Loucy (cell line): ENCODE measurements at regions not wholly inside any gene's neighbourhood (a gene's known extent, or its start where the extent isn't known, plus 50 kb on each side); places are given as distances from the start of the nearest gene placed in this dataset.

Source experiments
- H2AFZ ChIP-seq: fragments of 200-600 bp; sonication (generic); 2 replicates; pipeline ENCODE4 v1.6.0; 2016; ENCODE audit warnings: antibody characterized with exemption, mild to moderate bottlenecking, low read length, moderate library complexity
- H3F3A ChIP-seq: fragments of 200-600 bp; 2 replicates; pipeline ENCODE4 v1.6.0; 2016; ENCODE audit warnings: antibody characterized with exemption, low read depth, mild to moderate bottlenecking
- H3K27me3 ChIP-seq: fragments of 200-600 bp; sonication (generic); 2 replicates; pipeline ENCODE4 v1.6.1; 2014; ENCODE audit warnings: low read length, mild to moderate bottlenecking; ENCODE audit not compliant: insufficient read depth, poor library complexity, severe bottlenecking
- H3K36me3 ChIP-seq: fragments of 200-600 bp; sonication (generic); 2 replicates; pipeline ENCODE4 v1.6.1; 2016; ENCODE audit warnings: low read length; ENCODE audit not compliant: insufficient read depth
- H3K4me1 ChIP-seq: fragments of 200-600 bp; sonication (generic); 2 replicates; pipeline ENCODE4 v1.5.1; 2014; ENCODE audit warnings: low read length, mild to moderate bottlenecking; ENCODE audit not compliant: insufficient read depth, poor library complexity, severe bottlenecking
- H3K4me2 ChIP-seq: fragments of 200-600 bp; sonication (generic); 2 replicates; pipeline ENCODE4 v1.6.0; 2014; ENCODE audit warnings: antibody characterized with exemption, low read length, low read depth, mild to moderate bottlenecking; ENCODE audit not compliant: poor library complexity, severe bottlenecking
- H3K4me3 ChIP-seq: fragments of 200-600 bp; sonication (generic); 2 replicates; pipeline ENCODE4 v1.5.1; 2014; ENCODE audit warnings: low read length, mild to moderate bottlenecking, mixed read lengths; ENCODE audit not compliant: poor library complexity, severe bottlenecking
- H3K79me2 ChIP-seq: fragments of 200-600 bp; sonication (generic); 2 replicates; pipeline ENCODE4 v1.6.1; 2014; ENCODE audit warnings: low read length; ENCODE audit not compliant: insufficient read depth
- H3K9ac ChIP-seq: fragments of 200-600 bp; sonication (generic); 2 replicates; pipeline ENCODE4 v1.6.0; 2014; ENCODE audit warnings: mild to moderate bottlenecking, low read depth, low read length, moderate library complexity; ENCODE audit not compliant: poor library complexity, severe bottlenecking
- H3K9me2 ChIP-seq: fragments of 200-600 bp; sonication (generic); replicated peaks from 2 replicates; pipeline ENCODE4 v1.6.1; 2016; ENCODE audit warnings: low read depth, low read length, mixed read lengths
- H3K9me3 ChIP-seq: fragments of 200-600 bp; sonication (generic); 2 replicates; pipeline ENCODE4 v1.6.1; 2014; ENCODE audit warnings: mild to moderate bottlenecking, antibody characterized with exemption, low read length, low read depth; ENCODE audit not compliant: insufficient read depth
- H4K20me1 ChIP-seq: fragments of 200-600 bp; sonication (generic); 2 replicates; pipeline ENCODE4 v1.6.0; 2014; ENCODE audit warnings: antibody characterized with exemption, low read length, mild to moderate bottlenecking; ENCODE audit not compliant: insufficient read depth, poor library complexity, severe bottlenecking
- CTCF ChIP-seq: fragments of 200-600 bp; sonication (generic); conservative IDR thresholded peaks from 2 replicates; pipeline ENCODE4 v1.5.1; 2014; ENCODE audit warnings: mild to moderate bottlenecking, antibody characterized with exemption, low read length
- EZH2phosphoT487 ChIP-seq: fragments of 200-600 bp; IDR thresholded peaks from 2 replicates; pipeline ENCODE4 v1.6.1; 2018; ENCODE audit warnings: antibody characterized with exemption, mild to moderate bottlenecking, moderate library complexity, borderline replicate concordance

GRCh38 chr6:144361016-144361415 is 75.9 kb downstream of the UTRN start:
- H3F3A ChIP-seq = no peaks in the 10 kb centered on the region
- no peak overlapping the region for H3K4me3 ChIP-seq
- no peak overlapping the region for H3K9ac ChIP-seq
- H3K9me3 ChIP-seq = no peaks in the 10 kb centered on the region
- TF ChIP-seq EZH2phosphoT487 (no peak), CTCF (no peak)
- no peaks in the 10 kb centered on the region for H3K36me3 ChIP-seq
- H2AFZ ChIP-seq = no peak overlapping the region
- H3K27me3 ChIP-seq = no peaks in the 10 kb centered on the region
- peaks cover 94% of the 10 kb centered on the region for H3K79me2 ChIP-seq
- H3K4me2 ChIP-seq = peak overlapping the region; percentile 25
- peaks cover 38% of the 10 kb centered on the region for H3K4me1 ChIP-seq
- H4K20me1 ChIP-seq = peaks cover 36% of the 10 kb centered on the region
- no peaks in the 10 kb centered on the region for H3K9me2 ChIP-seq

- no peak overlapping the region for H2AFZ ChIP-seq
- no peak overlapping the region for H3K4me3 ChIP-seq
- no peak for TF ChIP-seq CTCF
- TF ChIP-seq EZH2phosphoT487 = no peak
- no peak overlapping the region for H3K9ac ChIP-seq
- no peaks in the 10 kb centered on the region for H3K27me3 ChIP-seq
- peaks cover 31% of the 10 kb centered on the region for H4K20me1 ChIP-seq
- peaks cover 38% of the 10 kb centered on the region for H3K4me1 ChIP-seq
- peaks cover 93% of the 10 kb centered on the region for H3K79me2 ChIP-seq
- no peaks in the 10 kb centered on the region for H3K9me2 ChIP-seq
- no peaks in the 10 kb centered on the region for H3K9me3 ChIP-seq
- H3K36me3 ChIP-seq = no peaks in the 10 kb centered on the region
- no peak overlapping the region for H3K4me2 ChIP-seq
- H3F3A ChIP-seq = no peaks in the 10 kb centered on the region
Observed at GRCh38 chr6:144362042-144363018, 77.2 kb downstream of the UTRN start.

- Histone ChIP-seq H3K9me2 (no peaks in the 10 kb centered on the region), H2AFZ (no peak overlapping the region), H3K79me2 (peaks cover 96% of the 10 kb centered on the region), H3K27me3 (no peaks in the 10 kb centered on the region), H3F3A (no peaks in the 10 kb centered on the region), H3K9ac (no peak overlapping the region), H3K4me1 (peaks cover 35% of the 10 kb centered on the region), H4K20me1 (peaks cover 24% of the 10 kb centered on the region), H3K4me2 (peak overlapping the region; percentile 17), H3K4me3 (no peak overlapping the region), H3K36me3 (peaks cover 3% of the 10 kb centered on the region; the same call in 1 of the 2 replicates), H3K9me3 (peaks cover 1% of the 10 kb centered on the region; the same call in 1 of the 2 replicates)
- TF ChIP-seq CTCF = no peak
- TF ChIP-seq EZH2phosphoT487 = no peak
Observed at GRCh38 chr6:144364208-144364720, 79.1 kb downstream of the UTRN start.
